ENCODE measurements at regions not wholly inside any gene's neighbourhood (a gene's known extent, or its start where the extent isn't known, plus 50 kb on each side); places are given as distances from the start of the nearest gene placed in this dataset.
"Not testable (repeated sequence)": the region's sequence is repeated elsewhere in the genome, so short reads cannot be mapped to it uniquely, and the experiment has no call there.

DNA sequence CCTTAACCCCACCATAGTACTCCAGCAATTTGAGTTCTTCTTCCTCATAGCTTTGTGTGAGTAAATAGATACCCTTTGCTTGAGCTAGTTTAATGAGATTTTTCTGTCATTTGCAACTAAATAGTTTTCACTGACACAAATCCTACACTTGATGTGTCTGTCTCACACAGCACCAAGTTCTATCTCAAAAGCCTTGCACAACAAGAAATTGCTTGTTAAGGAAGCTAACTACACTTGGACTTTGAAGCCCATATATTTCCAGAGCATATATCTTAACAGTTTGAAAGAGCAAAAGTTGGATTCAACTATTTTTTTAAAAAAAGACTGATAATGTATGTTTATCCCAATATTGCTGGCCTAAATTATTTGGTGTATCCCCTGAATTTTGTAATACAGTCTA is 459.2 kb downstream of the ACTL7B start:
- ATAC-seq (no peak), DNase-seq (no peak)
- intact Hi-C loops (cut with DNase I) = no loop called here
- no peak for TF ChIP-seq CTCF (IDR thresholded peaks at IDR 0.05)
- H3K4me1 ChIP-seq = no peaks in the 10 kb centered on the region
- peaks cover 6% of the 10 kb centered on the region for H3K9me3 ChIP-seq
- no peaks in the 10 kb centered on the region for H3K36me3 ChIP-seq
- H3K27ac ChIP-seq = no peak overlapping the region
- H3K4me3 ChIP-seq = no peak overlapping the region
- no peaks in the 10 kb centered on the region for H3K27me3 ChIP-seq (ENCODE audit: low read depth)

DNA sequence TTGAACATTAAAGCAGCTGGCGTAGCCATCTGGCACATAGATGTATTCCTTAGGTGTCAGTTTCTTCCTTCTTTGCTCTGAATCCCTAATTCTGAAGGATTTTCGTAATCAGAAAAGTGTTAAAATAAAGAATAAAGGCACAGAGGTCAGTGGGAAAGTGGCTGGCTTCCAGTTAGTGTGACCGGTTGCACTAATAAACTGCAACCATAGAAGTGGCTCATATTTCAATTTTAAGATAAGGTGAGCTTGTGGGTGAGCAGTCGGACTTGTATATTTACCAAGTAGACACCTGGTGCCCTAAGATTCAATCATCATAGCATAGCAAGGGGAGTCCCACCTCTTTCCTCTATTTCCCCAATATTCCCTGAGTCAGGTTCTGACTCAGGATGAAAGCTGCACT is 459.6 kb downstream of the ACTL7B start:
- no peak overlapping the region for H3K27ac ChIP-seq
- no peaks in the 10 kb centered on the region for H3K27me3 ChIP-seq (ENCODE audit: low read depth)
- no peak for TF ChIP-seq CTCF (IDR thresholded peaks at IDR 0.05)
- DNase-seq = no peak
- H3K9me3 ChIP-seq = peaks cover 6% of the 10 kb centered on the region
- no peaks in the 10 kb centered on the region for H3K4me1 ChIP-seq
- H3K4me3 ChIP-seq = no peak overlapping the region
- no peak for ATAC-seq
- no peaks in the 10 kb centered on the region for H3K36me3 ChIP-seq
- intact Hi-C loops (cut with DNase I) = no loop called here

DNA sequence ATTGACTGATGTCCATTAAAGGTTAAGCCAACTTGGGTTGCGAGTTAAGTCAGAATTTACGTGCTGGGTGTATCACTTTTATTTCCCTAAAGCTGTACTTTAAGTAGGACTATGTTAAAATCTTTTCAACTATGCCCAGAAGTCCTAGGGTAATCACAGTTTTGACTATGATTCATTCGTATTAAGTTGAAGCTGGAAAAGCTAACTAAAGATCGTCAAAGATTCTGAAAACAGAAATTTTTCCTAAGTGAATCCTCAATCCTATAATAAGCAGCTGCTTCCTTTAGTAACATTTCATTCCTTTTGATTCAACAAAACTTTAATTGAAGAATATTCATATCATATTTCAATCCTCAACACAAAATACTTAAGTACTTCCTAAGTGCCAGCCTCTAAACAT is 460.4 kb downstream of the ACTL7B start:
- ATAC-seq (no peak), DNase-seq (no peak)
- H3K4me1 ChIP-seq = no peaks in the 10 kb centered on the region
- H3K27me3 ChIP-seq (ENCODE audit: low read depth) = no peaks in the 10 kb centered on the region
- H3K36me3 ChIP-seq = no peaks in the 10 kb centered on the region
- intact Hi-C loops (cut with DNase I) = no loop called here
- no peak overlapping the region for H3K4me3 ChIP-seq
- H3K27ac ChIP-seq = no peak overlapping the region
- no peak for TF ChIP-seq CTCF (IDR thresholded peaks at IDR 0.05)
- peaks cover 6% of the 10 kb centered on the region for H3K9me3 ChIP-seq

DNA sequence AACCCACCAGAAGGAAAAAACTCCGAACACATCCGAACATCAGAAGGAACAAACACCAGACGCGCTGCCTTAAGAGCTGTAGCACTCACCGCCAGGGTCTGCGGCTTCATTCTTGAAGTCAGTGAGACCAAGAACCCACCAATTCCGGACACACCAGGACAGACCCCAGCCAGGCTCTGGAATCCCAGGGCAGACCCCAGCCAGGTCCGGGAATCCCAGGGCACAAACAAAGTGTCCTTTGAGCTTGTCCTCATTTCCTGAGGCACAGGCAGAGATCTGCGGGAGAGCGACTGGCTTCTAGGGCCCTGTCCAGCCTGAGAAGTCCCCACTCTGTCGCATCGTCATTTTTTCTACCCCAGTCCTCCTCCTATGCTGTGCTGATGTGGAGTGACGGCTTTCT is 461.1 kb downstream of the ACTL7B start:
- H3K27me3 ChIP-seq (ENCODE audit: low read depth) = no peaks in the 10 kb centered on the region
- ATAC-seq = no peak
- intact Hi-C loops (cut with DNase I) = no loop called here
- H3K36me3 ChIP-seq = no peaks in the 10 kb centered on the region
- no peak for DNase-seq
- TF ChIP-seq CTCF (IDR thresholded peaks at IDR 0.05) = no peak
- H3K27ac ChIP-seq = no peak overlapping the region
- peaks cover 6% of the 10 kb centered on the region for H3K9me3 ChIP-seq
- no peaks in the 10 kb centered on the region for H3K4me1 ChIP-seq
- no peak overlapping the region for H3K4me3 ChIP-seq

DNA sequence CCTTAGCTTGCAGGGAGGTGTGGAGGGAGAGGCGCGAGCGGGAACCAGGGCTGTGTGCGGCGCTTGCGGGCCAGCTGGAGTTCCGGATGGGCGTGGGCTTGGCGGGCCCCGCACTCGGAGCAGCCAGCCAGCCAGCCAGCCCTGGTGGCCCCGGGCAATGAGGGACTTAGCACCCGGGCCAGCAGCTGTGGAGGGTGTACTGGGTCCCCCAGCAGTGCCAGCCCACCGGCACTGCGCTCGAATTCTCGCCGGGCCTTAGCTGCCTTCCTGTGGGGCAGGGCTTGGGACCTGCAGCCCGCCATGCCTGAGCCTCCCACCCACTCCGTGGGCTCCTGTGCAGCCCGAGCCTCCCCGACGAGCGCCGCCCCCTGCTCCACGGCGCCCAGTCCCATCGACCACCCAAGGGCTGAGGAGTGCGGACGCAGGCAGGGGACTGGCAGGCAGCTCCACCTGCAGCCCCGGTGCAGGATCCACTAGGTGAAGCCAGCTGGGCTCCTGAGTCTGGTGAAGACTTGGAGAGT is 462.2 kb downstream of the ACTL7B start:
- H3K27ac ChIP-seq; intact Hi-C loops (cut with DNase I); ATAC-seq; DNase-seq; H3K4me3 ChIP-seq; H3K27me3 ChIP-seq (ENCODE audit: low read depth); H3K9me3 ChIP-seq; H3K4me1 ChIP-seq; H3K36me3 ChIP-seq: not testable (repeated sequence)

- ATAC-seq (no peak), DNase-seq (no peak)
- Histone ChIP-seq H3K4me1 (no peaks in the 10 kb centered on the region), H3K27me3 (ENCODE audit: low read depth) (no peaks in the 10 kb centered on the region), H3K4me3 (no peak overlapping the region), H3K36me3 (no peaks in the 10 kb centered on the region), H3K9me3 (peaks cover 6% of the 10 kb centered on the region), H3K27ac (no peak overlapping the region)
- intact Hi-C loops (cut with DNase I) = no loop called here
- no peak for TF ChIP-seq CTCF (IDR thresholded peaks at IDR 0.05)
Measured at GRCh38 chr9:108392877-108393276, 462.9 kb downstream of the ACTL7B start.

Measured in lower lobe of right lung (tissue), 2 donors.